A673 (cell line): ENCODE measurements at regions not wholly inside any gene's neighbourhood (a gene's known extent, or its start where the extent isn't known, plus 50 kb on each side); places are given as distances from the start of the nearest gene placed in this dataset.
"Not testable (repeated sequence)": the region's sequence is repeated elsewhere in the genome, so short reads cannot be mapped to it uniquely, and the experiment has no call there.

Experiments used
- BruUV-seq: library from RNA; stranded (reverse); fragments of 400-500 nt; replicated peaks from 2 replicates; lab custom pipeline; 2021; lab: Mats Ljungman, UMichigan
- CTCF ChIA-PET: fragments of 300-600 bp; sonication (Branson Sonifier 250); formaldehyde crosslinking; loops from one replicate; lab custom pipeline; 2022; ENCODE audit warnings: antibody characterized with exemption; lab: Charles Lee
- POLR2A ChIA-PET: fragments of 300-600 bp; sonication (Branson Sonifier 250); formaldehyde crosslinking; loops from one replicate; lab custom pipeline; 2022; ENCODE audit warnings: antibody characterized with exemption; ENCODE audit not compliant: low non-redundant PET; lab: Charles Lee
- DNase-seq: peaks from one replicate; pipeline ENCODE4 v3.0.0-alpha.2; 2015; ENCODE audit warnings: low spot score
- H3K27ac ChIP-seq: fragments of 200-600 bp; sonication (generic); 2 replicates; pipeline ENCODE4 v1.5.1; 2016; ENCODE audit warnings: mixed run types, low read depth, mild to moderate bottlenecking, mixed read lengths, antibody characterized with exemption, low read length; ENCODE audit not compliant: poor library complexity, severe bottlenecking
- H3K27me3 ChIP-seq: fragments of 200-600 bp; sonication (generic); replicated peaks from 2 replicates; pipeline ENCODE4 v1.6.1; 2017; ENCODE audit warnings: mixed run types, low read depth, mild to moderate bottlenecking, mixed read lengths, antibody characterized with exemption, low read length; ENCODE audit not compliant: insufficient read depth, poor library complexity
- H3K36me3 ChIP-seq: fragments of 200-600 bp; sonication (generic); 2 replicates; pipeline ENCODE4 v1.6.1; 2016; ENCODE audit warnings: mixed run types, mild to moderate bottlenecking, mixed read lengths, antibody characterized with exemption, low read length; ENCODE audit not compliant: insufficient read depth, poor library complexity, severe bottlenecking
- H3K4me1 ChIP-seq: fragments of 200-600 bp; sonication (generic); 2 replicates; pipeline ENCODE4 v1.6.1; 2017; ENCODE audit warnings: mixed run types, mild to moderate bottlenecking, mixed read lengths, antibody characterized with exemption, low read length; ENCODE audit not compliant: insufficient read depth, poor library complexity, severe bottlenecking
- H3K4me3 ChIP-seq: fragments of 200-600 bp; sonication (generic); 2 replicates; pipeline ENCODE4 v1.5.1; 2016; ENCODE audit warnings: low read depth, mixed run types, mild to moderate bottlenecking, mixed read lengths, low read length; ENCODE audit not compliant: poor library complexity, severe bottlenecking
- H3K9me3 ChIP-seq: fragments of 200-600 bp; sonication (generic); 2 replicates; pipeline ENCODE4 v1.6.1; 2016; ENCODE audit warnings: mixed run types, low read depth, mild to moderate bottlenecking, mixed read lengths, antibody characterized with exemption, low read length; ENCODE audit not compliant: poor library complexity, severe bottlenecking
- EZH2 ChIP-seq: fragments of 200-600 bp; sonication (generic); IDR thresholded peaks from 2 replicates; pipeline ENCODE4 v1.6.1; 2017; ENCODE audit warnings: borderline replicate concordance, low read depth, mild to moderate bottlenecking, mixed read lengths, antibody characterized with exemption, low read length; ENCODE audit not compliant: poor library complexity, severe bottlenecking
- intact Hi-C: fragments of 100-400 bp; cut with micrococcal nuclease; formaldehyde crosslinking; loops from one replicate; pipeline ENCODE4 v1.10.0; 2022; ENCODE audit not compliant: unreplicated experiment
- TF ChIP-seq, protein P1 (sequence below): fragments of 300-800, 200-600 bp; sonication (generic); conservative IDR thresholded peaks from 2 replicates; pipeline ENCODE4 v1.5.1; 2017; ENCODE audit warnings: low read depth, mild to moderate bottlenecking, antibody characterized with exemption, low read length, moderate library complexity, mixed read lengths

DNA sequence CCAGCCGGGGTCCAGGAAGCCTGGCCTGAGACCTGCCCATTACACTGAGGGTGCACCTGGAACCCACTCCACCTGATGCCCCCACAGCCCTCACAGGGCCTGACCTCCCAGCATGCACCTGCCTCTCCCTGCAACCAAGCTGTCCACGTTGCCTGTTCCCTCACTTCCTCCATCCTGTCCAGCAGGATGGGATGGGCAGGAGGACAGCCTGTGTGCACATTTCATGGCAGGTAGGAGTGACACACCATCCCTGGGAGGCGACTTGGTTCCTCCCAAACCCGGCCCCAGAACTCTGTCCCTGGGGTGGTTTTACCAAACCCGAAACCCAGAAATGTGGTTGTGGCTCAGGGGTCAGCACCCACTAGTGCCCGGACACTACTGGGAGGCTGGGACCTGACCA, 203.8 kb upstream of the ZNF519 start:
- H3K27ac ChIP-seq, BruUV-seq, H3K9me3 ChIP-seq, intact Hi-C loops, DNase-seq, H3K4me1 ChIP-seq, H3K27me3 ChIP-seq, POLR2A ChIA-PET, CTCF ChIA-PET, H3K36me3 ChIP-seq, H3K4me3 ChIP-seq: not testable (repeated sequence)

DNA sequence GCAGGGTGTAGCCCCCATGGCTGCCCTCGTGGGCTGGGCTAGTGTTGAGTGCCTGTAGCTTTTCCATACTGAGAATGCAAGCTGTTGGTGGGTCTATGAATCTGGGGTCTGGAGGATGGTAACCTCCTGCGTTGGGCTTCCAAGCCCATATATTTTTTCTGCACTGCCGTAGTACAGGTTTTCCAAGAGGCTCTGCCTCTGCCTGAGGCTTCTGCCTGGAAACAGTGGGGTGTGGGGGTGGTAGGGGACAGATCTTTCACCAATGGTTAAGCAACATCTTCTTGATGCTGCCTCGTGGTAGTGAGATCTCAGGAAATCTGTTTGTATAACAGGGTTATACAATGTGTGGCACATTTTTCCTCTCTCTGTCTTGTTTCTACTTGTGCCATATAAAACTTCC, 189.0 kb upstream of the ZNF519 start:
- DNase-seq, intact Hi-C loops, POLR2A ChIA-PET, H3K4me1 ChIP-seq, BruUV-seq, H3K9me3 ChIP-seq, CTCF ChIA-PET, H3K27ac ChIP-seq, H3K36me3 ChIP-seq, H3K27me3 ChIP-seq, H3K4me3 ChIP-seq: not testable (repeated sequence)

DNA sequence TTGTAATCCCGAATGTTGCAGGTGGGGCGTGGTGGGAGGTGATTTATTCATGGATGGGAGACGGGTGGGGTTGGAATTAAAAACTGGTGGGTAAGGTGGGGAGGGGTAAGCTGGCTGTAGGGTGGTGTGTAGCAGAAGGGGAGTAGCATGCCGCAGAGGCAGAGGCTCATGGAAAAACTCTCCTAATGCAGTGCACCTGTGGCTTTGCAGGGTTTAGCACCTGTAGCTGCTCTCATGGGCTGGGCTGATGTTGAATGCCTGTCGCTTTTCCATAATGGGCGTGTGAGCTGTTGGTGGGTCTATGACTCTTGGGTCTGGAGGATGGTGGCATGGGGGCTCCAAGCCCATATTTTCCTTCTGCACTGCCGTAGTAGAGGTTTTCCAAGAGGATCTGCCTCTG, 169.0 kb upstream of the ZNF519 start:
- CTCF ChIA-PET, DNase-seq, POLR2A ChIA-PET, H3K9me3 ChIP-seq, H3K4me1 ChIP-seq, H3K27ac ChIP-seq, H3K4me3 ChIP-seq, BruUV-seq, intact Hi-C loops, H3K36me3 ChIP-seq, H3K27me3 ChIP-seq: not testable (repeated sequence)

DNA sequence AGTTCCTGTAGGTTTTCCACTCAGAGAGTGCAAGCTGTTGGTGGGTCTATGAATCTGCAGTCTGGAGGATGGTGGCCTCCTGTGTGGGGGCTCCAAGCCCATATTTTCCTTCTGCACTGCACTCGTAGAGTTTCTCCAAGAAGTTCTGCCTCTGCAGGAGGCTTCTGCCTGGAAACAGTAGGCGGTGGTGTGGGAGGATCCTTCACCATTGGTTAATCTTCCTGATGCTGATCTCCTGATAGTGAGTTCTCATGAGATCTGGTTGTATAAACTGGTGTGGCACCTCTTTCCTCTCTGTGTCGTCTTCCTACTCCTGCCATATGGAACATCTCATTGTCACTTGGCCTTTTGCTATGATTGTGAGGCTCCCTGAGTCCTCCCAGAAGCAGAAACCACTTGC, 162.8 kb upstream of the ZNF519 start:
- H3K4me1 ChIP-seq, DNase-seq, POLR2A ChIA-PET: not testable (repeated sequence)

DNA sequence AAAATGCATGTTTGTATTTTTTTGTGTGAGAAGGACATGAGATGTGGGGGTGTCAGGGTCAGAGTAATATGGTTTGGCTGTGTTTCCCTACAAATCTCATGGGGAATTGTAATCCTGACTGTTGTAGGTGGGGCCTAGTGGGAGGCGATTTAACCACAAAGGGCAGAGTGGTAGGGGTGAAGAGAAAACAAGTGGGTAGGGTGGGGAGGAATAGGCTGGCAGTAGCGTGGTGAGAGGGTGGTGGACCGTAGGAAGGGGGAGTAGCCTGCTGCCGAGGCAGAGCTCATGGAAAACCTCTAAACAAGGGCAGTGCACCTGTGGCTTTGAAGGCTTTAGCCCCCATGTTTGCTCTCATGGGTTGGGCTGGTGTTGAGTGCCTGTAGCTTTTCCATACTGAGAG, 152.8 kb upstream of the ZNF519 start:
- Histone ChIP-seq H3K4me1 (no peaks in the 10 kb centered on the region), H3K27me3 (no peaks in the 10 kb centered on the region), H3K4me3 (no peak overlapping the region), H3K9me3 (no peaks in the 10 kb centered on the region), H3K36me3 (no peaks in the 10 kb centered on the region), H3K27ac (no peak overlapping the region)
- TF ChIP-seq, protein P1, sequence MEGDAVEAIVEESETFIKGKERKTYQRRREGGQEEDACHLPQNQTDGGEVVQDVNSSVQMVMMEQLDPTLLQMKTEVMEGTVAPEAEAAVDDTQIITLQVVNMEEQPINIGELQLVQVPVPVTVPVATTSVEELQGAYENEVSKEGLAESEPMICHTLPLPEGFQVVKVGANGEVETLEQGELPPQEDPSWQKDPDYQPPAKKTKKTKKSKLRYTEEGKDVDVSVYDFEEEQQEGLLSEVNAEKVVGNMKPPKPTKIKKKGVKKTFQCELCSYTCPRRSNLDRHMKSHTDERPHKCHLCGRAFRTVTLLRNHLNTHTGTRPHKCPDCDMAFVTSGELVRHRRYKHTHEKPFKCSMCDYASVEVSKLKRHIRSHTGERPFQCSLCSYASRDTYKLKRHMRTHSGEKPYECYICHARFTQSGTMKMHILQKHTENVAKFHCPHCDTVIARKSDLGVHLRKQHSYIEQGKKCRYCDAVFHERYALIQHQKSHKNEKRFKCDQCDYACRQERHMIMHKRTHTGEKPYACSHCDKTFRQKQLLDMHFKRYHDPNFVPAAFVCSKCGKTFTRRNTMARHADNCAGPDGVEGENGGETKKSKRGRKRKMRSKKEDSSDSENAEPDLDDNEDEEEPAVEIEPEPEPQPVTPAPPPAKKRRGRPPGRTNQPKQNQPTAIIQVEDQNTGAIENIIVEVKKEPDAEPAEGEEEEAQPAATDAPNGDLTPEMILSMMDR, result no peak
- no peak for TF ChIP-seq EZH2
- ChIA-PET POLR2A (no interaction called here), CTCF (no interaction called here)
- BruUV-seq, result no TSS peak
- intact Hi-C loops, result no loop called here
- no peak for DNase-seq

More for the DNA sequence above, 162.8 kb upstream of the ZNF519 start:
- H3K4me3 ChIP-seq, CTCF ChIA-PET, H3K27me3 ChIP-seq, BruUV-seq, H3K27ac ChIP-seq, H3K36me3 ChIP-seq, H3K9me3 ChIP-seq, intact Hi-C loops: not testable (repeated sequence)

DNA sequence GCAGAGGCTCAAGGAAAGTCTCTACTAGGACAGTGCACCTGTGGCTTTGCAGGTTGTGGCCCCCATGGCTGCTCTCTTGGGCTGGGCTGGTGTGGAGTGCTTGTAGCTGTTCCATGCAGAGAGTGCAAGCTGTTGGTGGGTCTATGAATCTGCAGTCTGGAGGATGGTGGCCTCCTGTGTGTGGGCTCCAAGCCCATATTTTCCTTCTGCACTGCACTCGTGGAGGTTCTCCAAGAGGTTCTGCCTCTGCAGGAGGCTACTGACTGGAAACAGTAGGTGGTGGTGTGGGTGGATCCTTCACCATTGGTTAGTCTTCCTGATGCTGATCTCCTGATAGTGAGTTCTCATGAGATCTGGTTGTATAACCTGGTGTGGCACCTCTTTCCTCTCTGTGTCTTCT, 143.2 kb upstream of the ZNF519 start:
- DNase-seq, H3K36me3 ChIP-seq, H3K27me3 ChIP-seq, CTCF ChIA-PET, H3K9me3 ChIP-seq, H3K4me3 ChIP-seq, intact Hi-C loops, POLR2A ChIA-PET, H3K27ac ChIP-seq, BruUV-seq, H3K4me1 ChIP-seq: not testable (repeated sequence)

DNA sequence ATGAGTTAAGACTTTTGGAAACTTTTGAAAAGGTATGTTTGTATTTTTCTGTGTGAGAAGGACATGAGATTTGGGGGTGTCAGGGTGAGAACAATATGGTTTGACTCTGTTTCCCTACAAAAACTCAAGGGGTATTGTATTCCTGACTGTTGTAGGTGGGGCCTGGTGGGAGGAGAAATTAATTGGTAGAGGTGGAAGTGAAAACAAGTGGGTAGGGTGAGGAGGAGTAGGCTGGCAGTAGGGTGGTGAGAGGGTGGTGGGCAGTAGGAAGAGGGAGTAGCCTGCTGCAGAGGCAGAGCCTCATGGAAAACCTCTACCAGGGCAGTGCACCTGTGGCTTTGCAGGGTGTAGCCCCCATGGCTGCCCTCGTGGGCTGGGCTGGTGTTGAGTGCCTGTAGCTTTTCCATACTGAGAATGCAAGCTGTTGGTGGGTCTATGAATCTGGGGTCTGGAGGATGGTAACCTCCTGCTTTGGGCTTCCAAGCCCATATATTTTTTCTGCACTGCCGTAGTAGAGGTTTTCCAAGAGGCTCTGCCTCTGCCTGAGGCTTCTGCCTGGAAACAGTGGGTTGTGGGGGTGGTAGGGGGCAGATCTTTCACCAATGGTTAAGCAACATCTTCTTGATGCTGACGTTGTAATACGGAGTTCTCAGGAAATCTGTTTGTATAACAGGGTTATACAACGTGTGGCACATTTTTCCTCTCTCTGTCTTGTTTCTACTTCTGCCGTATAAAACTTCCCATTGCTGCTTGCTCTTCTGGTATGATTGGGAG, 133.6 kb upstream of the ZNF519 start:
- POLR2A ChIA-PET, H3K4me1 ChIP-seq, intact Hi-C loops, H3K27me3 ChIP-seq, CTCF ChIA-PET, H3K36me3 ChIP-seq, BruUV-seq, H3K4me3 ChIP-seq, H3K9me3 ChIP-seq, DNase-seq, H3K27ac ChIP-seq: not testable (repeated sequence)
